SK-N-SH treated with all-trans-retinoic acid at 6 μM for 48 hours (cell line): ENCODE measurements at regions not wholly inside any gene's neighbourhood (a gene's known extent, or its start where the extent isn't known, plus 50 kb on each side); places are given as distances from the start of the nearest gene placed in this dataset.

Source experiments
- ATAC-seq: fragments of 200-7000 bp; cut with Tn5 transposase; 3 replicates; pipeline ENCODE4 v1.9.1; 2020; ENCODE audit warnings: mild to moderate bottlenecking, moderate library complexity
- ARNTL ChIP-seq: fragments of 450-650 bp; formaldehyde crosslinking; IDR thresholded peaks from 2 replicates; pipeline ENCODE4 v1.5.0; 2020; ENCODE audit warnings: low read depth, mild to moderate bottlenecking, moderate library complexity, borderline replicate concordance
- CREB5 ChIP-seq: fragments of 250-450 bp; sonication (Bioruptor Pico); IDR thresholded peaks from 2 replicates; pipeline ENCODE4 v1.5.1; 2020; ENCODE audit warnings: low read depth, mild to moderate bottlenecking, moderate library complexity
- CSDC2 ChIP-seq: fragments of 250-450 bp; sonication (Bioruptor Pico); IDR thresholded peaks from 2 replicates; pipeline ENCODE4 v1.5.0; 2020; ENCODE audit warnings: mild to moderate bottlenecking, moderate library complexity
- CSRNP3 ChIP-seq: fragments of 250-450 bp; sonication (Bioruptor Pico); IDR thresholded peaks from 2 replicates; pipeline ENCODE4 v1.5.1; 2021; ENCODE audit warnings: mild to moderate bottlenecking, moderate library complexity
- ESRRG ChIP-seq: fragments of 250-450 bp; sonication (Bioruptor Pico); IDR thresholded peaks from 2 replicates; pipeline ENCODE4 v1.6.1; 2021; ENCODE audit warnings: mild to moderate bottlenecking
- GLIS3 ChIP-seq: fragments of 250-450 bp; sonication (Bioruptor Pico); IDR thresholded peaks from 2 replicates; pipeline ENCODE4 v1.5.0; 2020; ENCODE audit warnings: mild to moderate bottlenecking, moderate library complexity
- ISL1 ChIP-seq: fragments of 250-450 bp; sonication (Bioruptor Pico); IDR thresholded peaks from 2 replicates; pipeline ENCODE4 v2.1.2; 2022; ENCODE audit warnings: mild to moderate bottlenecking, moderate library complexity
- OSR1 ChIP-seq: fragments of 250-450 bp; sonication (Bioruptor Pico); IDR thresholded peaks from 2 replicates; pipeline ENCODE4 v1.8.0; 2022; ENCODE audit warnings: moderate library complexity, mild to moderate bottlenecking, inconsistent platforms
- PATZ1 ChIP-seq: fragments of 250-450 bp; sonication (Bioruptor Pico); IDR thresholded peaks from 2 replicates; pipeline ENCODE4 v1.8.0; 2020; ENCODE audit warnings: mild to moderate bottlenecking, moderate library complexity, borderline replicate concordance
- POU6F1 ChIP-seq: fragments of 250-450 bp; sonication (Bioruptor Pico); IDR thresholded peaks from 2 replicates; pipeline ENCODE4 v1.8.0; 2021; ENCODE audit warnings: low read depth, mild to moderate bottlenecking, moderate library complexity, borderline replicate concordance
- PPARA ChIP-seq: fragments of 250-450 bp; sonication (Bioruptor Pico); IDR thresholded peaks from 2 replicates; pipeline ENCODE4 v1.5.0; 2020; ENCODE audit warnings: mild to moderate bottlenecking, borderline replicate concordance
- RARB ChIP-seq: fragments of 250-450 bp; sonication (Bioruptor Pico); IDR thresholded peaks from 2 replicates; pipeline ENCODE4 v1.8.0; 2021; ENCODE audit warnings: mild to moderate bottlenecking, moderate library complexity
- SNAI2 ChIP-seq: fragments of 250-450 bp; sonication (Bioruptor Pico); IDR thresholded peaks from 2 replicates; pipeline ENCODE4 v1.5.0; 2020; ENCODE audit warnings: mild to moderate bottlenecking, moderate library complexity
- TCF4 ChIP-seq: fragments of 250-450 bp; sonication (Bioruptor Pico); IDR thresholded peaks from 2 replicates; pipeline ENCODE4 v1.8.0; 2021; ENCODE audit warnings: mild to moderate bottlenecking, moderate library complexity, borderline replicate concordance
- TOX ChIP-seq: fragments of 250-450 bp; sonication (Bioruptor Pico); IDR thresholded peaks from 2 replicates; pipeline ENCODE4 v1.8.0; 2021; ENCODE audit warnings: mild to moderate bottlenecking, moderate library complexity, borderline replicate concordance
- TSHZ2 ChIP-seq: fragments of 250-450 bp; sonication (Bioruptor Pico); IDR thresholded peaks from 2 replicates; pipeline ENCODE4 v1.5.0; 2020; ENCODE audit warnings: mild to moderate bottlenecking, moderate library complexity
- ZC3H10 ChIP-seq: fragments of 250-450 bp; sonication (Bioruptor Pico); IDR thresholded peaks from 2 replicates; pipeline ENCODE4 v1.5.1; 2021; ENCODE audit warnings: mild to moderate bottlenecking, moderate library complexity
- ZFP3 ChIP-seq: fragments of 250-450 bp; sonication (Bioruptor Pico); IDR thresholded peaks from 2 replicates; pipeline ENCODE4 v1.5.0; 2020; ENCODE audit warnings: mild to moderate bottlenecking, moderate library complexity
- ZFP30 ChIP-seq: fragments of 450-650 bp; formaldehyde crosslinking; IDR thresholded peaks from 2 replicates; pipeline ENCODE4 v1.5.0; 2022; ENCODE audit warnings: mild to moderate bottlenecking, moderate library complexity
- ZNF70 ChIP-seq: fragments of 450-650 bp; formaldehyde crosslinking; IDR thresholded peaks from 2 replicates; pipeline ENCODE4 v1.5.0; 2020; ENCODE audit warnings: mild to moderate bottlenecking, moderate library complexity
- ZNF8 ChIP-seq: fragments of 450-650 bp; formaldehyde crosslinking; IDR thresholded peaks from 2 replicates; pipeline ENCODE4 v1.5.0; 2020; ENCODE audit warnings: mild to moderate bottlenecking, moderate library complexity

- ATAC-seq: no peak
- TF ChIP-seq ZC3H10 (CRISPR knock-in tag): no peak
- TF ChIP-seq ISL1 (CRISPR knock-in tag): no peak
- TF ChIP-seq ZNF70 (CRISPR knock-in tag): no peak
- no peak for TF ChIP-seq ESRRG
- no peak for TF ChIP-seq RARB
- no peak for TF ChIP-seq CSRNP3 (CRISPR knock-in tag)
- TF ChIP-seq OSR1 (CRISPR knock-in tag): no peak
- no peak for TF ChIP-seq ZFP3
- TF ChIP-seq SNAI2: no peak
- no peak for TF ChIP-seq ZFP30 (CRISPR knock-in tag)
- no peak for TF ChIP-seq CREB5 (CRISPR knock-in tag)
- no peak for TF ChIP-seq TCF4 (CRISPR knock-in tag)
- TF ChIP-seq TOX (CRISPR knock-in tag): no peak
- TF ChIP-seq GLIS3 (CRISPR knock-in tag): no peak
- no peak for TF ChIP-seq PPARA
- TF ChIP-seq PATZ1 (CRISPR knock-in tag): no peak
- no peak for TF ChIP-seq POU6F1 (CRISPR knock-in tag)
Measured at GRCh38 chr9:1233568-1233967, 183.4 kb downstream of the DMRT2 start.

GRCh38 chr9:1235650-1236049 lies 185.5 kb downstream of the DMRT2 start:
- ATAC-seq: no peak
- no peak for TF ChIP-seq PATZ1 (CRISPR knock-in tag)
- no peak for TF ChIP-seq ZFP30 (CRISPR knock-in tag)
- no peak for TF ChIP-seq CREB5 (CRISPR knock-in tag)
- no peak for TF ChIP-seq ESRRG
- no peak for TF ChIP-seq ZNF70 (CRISPR knock-in tag)
- TF ChIP-seq TCF4 (CRISPR knock-in tag): no peak
- no peak for TF ChIP-seq ARNTL
- TF ChIP-seq ZFP3: no peak
- TF ChIP-seq ZNF8 (CRISPR knock-in tag): no peak
- no peak for TF ChIP-seq RARB
- no peak for TF ChIP-seq TSHZ2 (CRISPR knock-in tag)
- no peak for TF ChIP-seq CSDC2 (CRISPR knock-in tag)
- no peak for TF ChIP-seq SNAI2
- TF ChIP-seq ISL1 (CRISPR knock-in tag): no peak
- TF ChIP-seq PPARA: no peak
